HL-60 (cell line): ENCODE measurements at regions not wholly inside any gene's neighbourhood (a gene's known extent, or its start where the extent isn't known, plus 50 kb on each side); places are given as distances from the start of the nearest gene placed in this dataset.

Experiments used
- POLR2AphosphoS5 ChIP-seq: IDR thresholded peaks from 2 replicates; pipeline ENCODE4 v1.6.1; 2012; ENCODE audit warnings: low read depth
- TF ChIP-seq, protein P1 (sequence below): IDR thresholded peaks from one replicate; pipeline ENCODE4 v1.5.1; 2011; ENCODE audit warnings: low read length, control low read depth, inconsistent platforms; ENCODE audit not compliant: insufficient read depth

DNA sequence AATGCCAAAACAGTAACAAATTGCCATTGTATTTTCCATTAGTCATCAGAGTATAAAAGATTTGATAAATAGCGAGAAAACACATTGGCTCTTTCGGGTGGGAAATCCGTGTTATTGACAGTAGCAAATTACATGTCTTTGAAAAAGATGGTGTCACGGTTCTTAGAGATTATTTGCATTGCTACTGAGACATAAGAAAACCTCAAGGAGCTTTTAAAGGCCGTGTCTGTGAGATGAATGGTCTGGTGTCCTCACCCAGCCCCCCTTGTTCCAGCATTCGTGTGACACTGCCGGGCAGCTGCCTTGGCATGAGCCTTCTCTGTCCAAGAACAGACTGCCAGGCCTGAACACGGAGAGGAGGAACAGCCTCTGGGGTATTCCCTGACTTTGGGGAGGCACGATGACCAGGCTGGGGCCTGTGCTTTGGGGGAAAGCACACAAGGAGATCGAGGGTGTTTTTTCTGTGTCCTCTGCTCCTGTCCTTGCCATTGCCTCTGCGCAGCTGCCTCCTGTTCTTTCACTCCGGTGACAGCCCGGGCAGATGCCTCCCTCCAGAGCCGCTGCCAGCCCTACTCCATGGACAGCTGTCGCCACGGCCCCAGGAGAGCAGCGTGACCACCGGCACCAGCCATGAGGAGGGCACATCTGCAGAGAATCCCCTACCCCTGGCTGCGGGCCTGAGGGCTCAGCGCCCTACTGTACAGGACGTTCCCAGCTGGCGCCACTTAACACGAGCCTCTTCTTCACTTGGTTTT, 167.7 kb upstream of the CDYL start:
- TF ChIP-seq, protein P1, sequence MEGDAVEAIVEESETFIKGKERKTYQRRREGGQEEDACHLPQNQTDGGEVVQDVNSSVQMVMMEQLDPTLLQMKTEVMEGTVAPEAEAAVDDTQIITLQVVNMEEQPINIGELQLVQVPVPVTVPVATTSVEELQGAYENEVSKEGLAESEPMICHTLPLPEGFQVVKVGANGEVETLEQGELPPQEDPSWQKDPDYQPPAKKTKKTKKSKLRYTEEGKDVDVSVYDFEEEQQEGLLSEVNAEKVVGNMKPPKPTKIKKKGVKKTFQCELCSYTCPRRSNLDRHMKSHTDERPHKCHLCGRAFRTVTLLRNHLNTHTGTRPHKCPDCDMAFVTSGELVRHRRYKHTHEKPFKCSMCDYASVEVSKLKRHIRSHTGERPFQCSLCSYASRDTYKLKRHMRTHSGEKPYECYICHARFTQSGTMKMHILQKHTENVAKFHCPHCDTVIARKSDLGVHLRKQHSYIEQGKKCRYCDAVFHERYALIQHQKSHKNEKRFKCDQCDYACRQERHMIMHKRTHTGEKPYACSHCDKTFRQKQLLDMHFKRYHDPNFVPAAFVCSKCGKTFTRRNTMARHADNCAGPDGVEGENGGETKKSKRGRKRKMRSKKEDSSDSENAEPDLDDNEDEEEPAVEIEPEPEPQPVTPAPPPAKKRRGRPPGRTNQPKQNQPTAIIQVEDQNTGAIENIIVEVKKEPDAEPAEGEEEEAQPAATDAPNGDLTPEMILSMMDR, result no peak
- TF ChIP-seq POLR2AphosphoS5, result no peak
